ENCODE measurements at regions not wholly inside any gene's neighbourhood (a gene's known extent, or its start where the extent isn't known, plus 50 kb on each side); places are given as distances from the start of the nearest gene placed in this dataset.

DNA sequence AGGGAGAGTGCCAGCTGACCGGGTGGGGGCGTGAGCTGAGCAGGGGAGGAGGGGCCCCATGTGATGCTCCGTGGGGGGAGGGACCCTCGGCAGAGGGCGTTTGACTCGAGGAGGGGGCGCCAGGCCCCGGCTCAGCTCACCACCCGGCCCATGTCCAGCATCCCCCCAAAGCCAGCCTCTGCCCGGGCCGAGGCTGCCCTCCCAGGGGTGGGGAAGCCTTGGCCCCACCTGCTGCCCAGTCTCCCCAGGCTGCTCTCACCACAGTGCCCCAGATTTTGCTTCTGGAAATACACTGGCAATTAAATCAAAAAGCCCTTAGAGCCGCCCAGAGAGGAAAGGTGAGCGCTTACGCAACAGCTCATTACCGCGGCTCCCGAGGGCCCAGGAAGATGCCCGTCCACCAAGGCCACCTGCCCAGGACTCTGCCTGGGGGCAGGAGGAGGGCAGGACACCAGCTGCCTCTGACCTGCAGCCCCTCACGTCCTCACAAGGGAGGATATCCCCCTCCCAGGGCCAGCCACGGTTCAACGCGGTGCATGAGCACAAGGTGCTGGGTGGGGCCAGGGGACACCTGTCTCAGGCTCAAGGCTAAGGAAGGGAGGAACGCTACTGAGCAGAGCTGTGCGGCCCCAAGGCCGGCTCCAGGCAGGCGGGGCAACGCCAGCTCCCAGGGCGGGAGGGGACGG, 70.0 kb upstream of the INPP5A start:
- Mint-ChIP-seq H3K27ac (no peak overlapping the region), H3K4me1 (ENCODE audit: low read depth) (peaks cover 3% of the 10 kb centered on the region), H3K27me3 (peaks cover 1% of the 10 kb centered on the region), H3K36me3 (peaks cover 2% of the 10 kb centered on the region), H3K4me3 (no peak overlapping the region), H3K9me3 (ENCODE audit: low read depth) (no peaks in the 10 kb centered on the region)

DNA sequence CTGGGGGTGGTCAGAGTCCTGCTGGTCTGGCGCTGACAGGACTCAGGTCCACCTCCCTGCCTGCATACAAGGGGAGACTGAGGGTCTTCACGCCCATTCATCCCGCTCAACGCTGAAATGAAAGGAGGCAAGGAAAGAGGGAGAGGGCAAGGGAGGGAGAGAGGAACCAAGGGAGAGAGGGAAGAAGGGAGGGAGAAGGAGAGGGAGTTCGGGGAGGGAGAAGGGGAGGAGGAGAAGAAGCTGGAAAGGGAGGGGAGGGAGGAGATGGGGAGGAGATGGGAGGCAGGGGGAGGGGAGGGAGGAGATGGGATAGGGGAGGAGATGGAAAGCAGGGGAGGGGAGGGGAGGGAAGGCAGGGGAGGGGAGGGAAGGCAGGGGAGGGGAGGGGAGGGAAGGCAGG, 69.4 kb upstream of the INPP5A start:
- Mint-ChIP-seq H3K27me3 (peaks cover 1% of the 10 kb centered on the region), H3K27ac (no peak overlapping the region), H3K36me3 (peaks cover 2% of the 10 kb centered on the region), H3K9me3 (ENCODE audit: low read depth) (no peaks in the 10 kb centered on the region), H3K4me3 (no peak overlapping the region), H3K4me1 (ENCODE audit: low read depth) (peaks cover 3% of the 10 kb centered on the region)

- peaks cover 3% of the 10 kb centered on the region for H3K4me1 Mint-ChIP-seq (ENCODE audit: low read depth)
- peaks cover 2% of the 10 kb centered on the region for H3K36me3 Mint-ChIP-seq
- H3K27me3 Mint-ChIP-seq = peaks cover 1% of the 10 kb centered on the region
- H3K9me3 Mint-ChIP-seq (ENCODE audit: low read depth) = no peaks in the 10 kb centered on the region
- H3K27ac Mint-ChIP-seq = no peak overlapping the region
- H3K4me3 Mint-ChIP-seq = no peak overlapping the region
Observed at GRCh38 chr10:132468651-132469050, 68.9 kb upstream of the INPP5A start.

DNA sequence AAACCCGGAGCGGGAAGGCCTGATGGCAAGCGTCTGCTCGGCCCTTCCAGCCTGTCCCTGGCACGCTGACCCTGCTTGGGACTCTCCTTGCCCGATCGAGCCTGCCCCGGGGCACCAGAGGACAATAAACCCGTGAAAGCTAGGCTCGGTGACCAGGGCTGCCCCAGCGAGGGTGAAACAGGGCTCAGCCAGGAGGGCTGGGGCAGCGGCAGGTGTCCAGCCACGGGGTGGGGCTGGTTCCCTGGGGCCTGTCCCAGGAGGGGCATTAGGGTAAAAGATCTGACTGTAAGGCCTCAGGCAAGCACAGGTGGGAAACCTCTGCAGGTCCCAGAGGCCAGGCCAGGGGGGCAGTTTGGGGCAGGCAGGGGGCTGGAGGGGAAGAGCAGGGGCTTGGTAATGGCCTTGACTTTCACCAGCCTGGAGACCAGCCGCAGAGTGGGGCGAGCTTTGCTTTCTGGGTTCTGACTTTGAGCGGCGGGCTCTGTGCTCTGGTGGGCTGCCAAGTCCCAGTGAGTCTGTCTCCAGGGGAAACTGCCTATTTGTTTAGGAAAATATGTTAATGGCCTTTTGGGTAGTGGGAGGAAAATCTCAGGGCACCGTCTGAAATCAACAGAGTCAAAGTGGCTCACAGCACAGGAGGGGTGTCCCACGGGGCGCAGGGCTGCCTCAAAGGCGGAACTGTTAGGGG, 68.2 kb upstream of the INPP5A start:
- H3K27me3 Mint-ChIP-seq = peaks cover 1% of the 10 kb centered on the region
- H3K9me3 Mint-ChIP-seq (ENCODE audit: low read depth) = no peaks in the 10 kb centered on the region
- H3K4me3 Mint-ChIP-seq = no peak overlapping the region
- H3K36me3 Mint-ChIP-seq = peaks cover 2% of the 10 kb centered on the region
- H3K4me1 Mint-ChIP-seq (ENCODE audit: low read depth) = peaks cover 3% of the 10 kb centered on the region
- no peak overlapping the region for H3K27ac Mint-ChIP-seq

DNA sequence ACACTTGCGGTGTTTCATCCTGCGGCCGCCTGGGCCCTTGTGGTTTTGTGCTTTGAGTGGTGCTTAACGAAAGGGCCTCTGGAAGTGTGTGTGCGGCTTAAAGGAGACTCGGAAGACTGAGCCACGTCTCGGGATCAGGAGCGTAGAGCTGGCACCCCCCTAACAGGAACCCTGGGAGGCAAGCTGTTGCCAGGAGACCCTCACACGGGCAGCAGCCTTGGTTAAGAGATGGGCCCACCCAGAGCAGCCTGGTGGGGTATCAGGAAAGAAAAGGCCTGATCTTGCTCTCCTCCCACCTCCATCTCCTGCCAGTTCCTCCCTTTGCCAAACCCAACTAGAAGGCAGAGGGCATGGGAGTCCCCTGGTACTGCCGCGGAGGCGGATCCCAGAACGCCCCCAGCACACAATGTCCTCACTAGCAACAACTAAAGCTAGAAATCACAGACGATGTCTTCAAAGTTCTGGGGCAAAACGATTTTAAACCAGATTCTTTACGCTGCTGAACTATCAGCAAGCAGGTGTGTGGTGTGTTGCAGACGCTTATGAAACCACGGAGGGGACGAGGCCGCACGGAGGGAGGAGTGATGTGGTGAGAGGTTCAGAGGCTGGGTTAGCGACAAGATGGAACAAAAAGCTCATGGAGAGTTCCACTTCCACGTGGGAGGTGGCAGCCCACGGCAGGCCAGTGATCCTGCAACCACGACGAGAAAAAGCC, 67.0 kb upstream of the INPP5A start:
- Mint-ChIP-seq H3K27me3 (peaks cover 1% of the 10 kb centered on the region), H3K4me3 (peak overlapping the region; percentile 25), H3K27ac (no peak overlapping the region), H3K36me3 (peaks cover 2% of the 10 kb centered on the region), H3K9me3 (ENCODE audit: low read depth) (no peaks in the 10 kb centered on the region), H3K4me1 (ENCODE audit: low read depth) (peaks cover 3% of the 10 kb centered on the region)

DNA sequence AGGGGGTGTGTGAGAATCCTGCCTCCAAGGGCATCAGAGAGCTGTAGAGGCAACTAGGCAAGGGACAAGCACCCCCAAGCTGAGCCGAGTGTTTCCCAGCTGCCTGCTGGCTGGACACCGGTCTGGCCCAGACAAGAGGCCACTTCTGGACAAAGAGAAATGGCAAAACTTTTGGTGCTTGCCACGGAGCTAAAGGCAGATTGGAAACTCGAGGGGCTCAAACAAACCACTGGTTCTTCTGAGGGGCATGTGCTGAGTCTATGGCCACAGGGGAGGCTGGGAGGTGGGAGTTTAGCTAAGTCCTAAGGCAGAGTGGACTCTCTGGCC, 66.5 kb upstream of the INPP5A start:
- Mint-ChIP-seq H3K9me3 (ENCODE audit: low read depth) (no peaks in the 10 kb centered on the region), H3K36me3 (peaks cover 2% of the 10 kb centered on the region), H3K4me3 (no peak overlapping the region), H3K27ac (no peak overlapping the region), H3K27me3 (peaks cover 1% of the 10 kb centered on the region), H3K4me1 (ENCODE audit: low read depth) (peaks cover 3% of the 10 kb centered on the region)

DNA sequence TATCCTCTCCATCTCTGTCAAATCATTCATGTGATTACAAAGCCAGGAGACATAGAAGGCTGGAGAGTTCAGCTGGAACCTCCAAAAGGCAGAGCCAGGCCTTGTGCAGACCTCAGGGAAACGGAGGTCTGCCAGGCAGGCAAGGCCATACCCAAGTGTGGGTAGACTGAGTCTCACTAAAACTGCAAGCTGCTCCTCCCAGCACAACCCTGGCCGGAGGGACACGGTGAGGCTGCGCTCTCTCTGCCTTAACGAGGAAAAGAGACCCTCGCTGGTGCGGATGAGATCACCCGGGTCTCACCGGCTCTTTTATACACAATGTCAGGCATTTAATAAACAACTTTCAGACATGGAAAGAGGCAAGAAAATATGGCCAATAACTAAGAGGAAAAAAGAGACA, 66.1 kb upstream of the INPP5A start:
- Mint-ChIP-seq H3K27ac (no peak overlapping the region), H3K27me3 (peaks cover 1% of the 10 kb centered on the region), H3K4me1 (ENCODE audit: low read depth) (peaks cover 3% of the 10 kb centered on the region), H3K36me3 (peaks cover 2% of the 10 kb centered on the region), H3K4me3 (no peak overlapping the region), H3K9me3 (ENCODE audit: low read depth) (no peaks in the 10 kb centered on the region)

GRCh38 chr10:132475086-132475485, 62.5 kb upstream of the INPP5A start:
- Mint-ChIP-seq H3K27ac (no peak overlapping the region), H3K4me3 (no peak overlapping the region), H3K36me3 (peaks cover 2% of the 10 kb centered on the region), H3K27me3 (peaks cover 1% of the 10 kb centered on the region), H3K4me1 (ENCODE audit: low read depth) (peaks cover 3% of the 10 kb centered on the region), H3K9me3 (ENCODE audit: low read depth) (no peaks in the 10 kb centered on the region)

DNA sequence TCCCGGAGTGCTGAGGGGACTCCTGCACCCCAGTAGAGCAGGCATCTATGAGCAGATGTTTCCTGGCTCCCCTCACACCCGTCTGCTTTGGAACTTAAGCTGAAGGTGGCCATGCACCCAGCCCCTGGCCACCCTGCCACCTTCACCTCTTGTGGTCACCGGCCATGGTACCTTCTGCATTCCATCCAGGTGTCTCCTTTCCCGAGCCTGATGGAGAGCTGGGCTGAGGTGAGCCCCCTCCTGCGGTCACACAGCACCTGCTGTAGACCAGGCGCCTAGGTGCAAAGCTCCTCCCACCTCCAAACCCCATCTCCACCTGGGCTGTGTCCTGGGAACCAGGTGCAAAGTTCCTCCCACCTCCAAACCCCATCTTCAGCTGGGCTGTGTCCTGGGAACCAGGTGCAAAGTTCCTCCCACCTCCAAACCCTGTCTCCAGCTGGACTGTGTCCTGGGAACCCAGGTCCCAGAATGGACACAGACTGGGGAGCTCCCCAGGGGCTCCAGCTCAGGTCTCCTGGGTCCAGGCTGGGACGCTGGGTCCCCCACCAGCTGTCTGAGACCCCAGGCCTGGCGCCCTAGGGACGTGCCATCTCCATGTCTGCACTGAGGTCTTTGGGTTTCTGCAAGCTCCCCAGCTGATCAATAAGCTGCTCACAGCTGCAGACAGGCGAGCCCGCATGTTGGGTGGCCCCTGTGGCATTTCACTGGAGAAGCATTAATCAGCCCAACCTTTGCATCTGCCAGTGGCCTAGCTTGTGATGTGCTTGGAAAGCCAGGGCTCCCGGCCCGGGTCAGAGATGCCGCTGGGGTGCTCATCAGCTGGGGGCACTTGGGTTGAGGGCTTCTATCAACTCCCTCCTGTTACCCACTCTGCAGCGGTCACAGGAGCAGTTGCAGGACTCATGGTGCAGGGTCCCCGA, 61.2 kb upstream of the INPP5A start:
- Mint-ChIP-seq H3K4me1 (ENCODE audit: low read depth) (no peaks in the 10 kb centered on the region), H3K27ac (no peak overlapping the region), H3K9me3 (ENCODE audit: low read depth) (no peaks in the 10 kb centered on the region), H3K4me3 (no peak overlapping the region), H3K36me3 (peaks cover 2% of the 10 kb centered on the region), H3K27me3 (peaks cover 1% of the 10 kb centered on the region)

- H3K4me1 Mint-ChIP-seq (ENCODE audit: low read depth) = no peaks in the 10 kb centered on the region
- H3K9me3 Mint-ChIP-seq (ENCODE audit: low read depth) = no peaks in the 10 kb centered on the region
- peaks cover 1% of the 10 kb centered on the region for H3K27me3 Mint-ChIP-seq
- H3K4me3 Mint-ChIP-seq = no peak overlapping the region
- no peak overlapping the region for H3K27ac Mint-ChIP-seq
- H3K36me3 Mint-ChIP-seq = peaks cover 2% of the 10 kb centered on the region
Observed at GRCh38 chr10:132477066-132477397, 60.6 kb upstream of the INPP5A start.

DNA sequence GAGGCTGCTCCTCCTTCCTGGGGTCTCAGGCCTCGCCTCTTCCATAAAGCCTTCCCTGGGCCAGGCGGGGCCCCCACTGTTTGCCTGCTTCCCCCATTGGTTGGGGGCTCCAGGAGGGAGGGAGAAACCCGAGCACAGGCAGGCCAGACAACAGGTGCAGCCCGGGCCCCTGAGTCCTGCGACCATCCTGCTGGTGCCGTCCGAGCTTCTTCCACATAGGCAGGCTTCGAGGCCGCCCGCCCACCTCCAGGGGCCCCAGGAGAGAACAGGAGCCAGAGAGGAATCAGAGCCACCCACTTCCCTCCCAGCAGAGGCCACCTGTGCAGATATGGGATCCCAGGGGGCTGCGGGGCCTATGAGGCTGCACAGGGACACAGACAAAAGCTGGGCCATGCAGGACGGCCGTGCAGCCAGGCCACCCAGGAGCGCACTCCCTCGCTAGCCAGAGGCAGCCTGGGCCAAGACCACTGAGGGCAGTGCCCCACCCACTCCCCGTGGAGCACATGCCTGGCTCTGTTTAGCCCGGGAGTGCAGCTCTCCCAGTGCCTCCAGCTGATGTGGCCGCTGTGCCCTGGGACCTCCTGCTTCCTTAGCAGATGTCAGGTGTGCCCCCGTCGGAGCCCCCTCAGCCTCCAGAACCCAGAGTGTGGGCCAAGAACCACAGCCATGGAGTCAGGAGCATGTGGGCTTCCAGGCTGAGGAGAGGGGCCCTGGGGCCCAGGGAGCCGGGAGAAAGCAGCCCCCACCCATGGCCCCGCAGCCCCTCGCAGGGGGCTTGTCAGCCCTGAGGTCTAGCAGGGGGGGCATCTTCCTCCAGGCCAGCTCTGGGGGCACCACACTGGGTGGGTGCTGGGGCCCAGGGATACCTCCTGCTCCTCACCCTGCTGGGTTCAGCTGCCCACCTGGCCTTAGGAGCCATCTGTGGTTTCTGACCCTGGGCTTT, 59.9 kb upstream of the INPP5A start:
- no peak overlapping the region for H3K4me3 Mint-ChIP-seq
- H3K4me1 Mint-ChIP-seq (ENCODE audit: low read depth) = no peaks in the 10 kb centered on the region
- no peaks in the 10 kb centered on the region for H3K9me3 Mint-ChIP-seq (ENCODE audit: low read depth)
- H3K27ac Mint-ChIP-seq = no peak overlapping the region
- H3K27me3 Mint-ChIP-seq = peaks cover 5% of the 10 kb centered on the region
- H3K36me3 Mint-ChIP-seq = no peaks in the 10 kb centered on the region

DNA sequence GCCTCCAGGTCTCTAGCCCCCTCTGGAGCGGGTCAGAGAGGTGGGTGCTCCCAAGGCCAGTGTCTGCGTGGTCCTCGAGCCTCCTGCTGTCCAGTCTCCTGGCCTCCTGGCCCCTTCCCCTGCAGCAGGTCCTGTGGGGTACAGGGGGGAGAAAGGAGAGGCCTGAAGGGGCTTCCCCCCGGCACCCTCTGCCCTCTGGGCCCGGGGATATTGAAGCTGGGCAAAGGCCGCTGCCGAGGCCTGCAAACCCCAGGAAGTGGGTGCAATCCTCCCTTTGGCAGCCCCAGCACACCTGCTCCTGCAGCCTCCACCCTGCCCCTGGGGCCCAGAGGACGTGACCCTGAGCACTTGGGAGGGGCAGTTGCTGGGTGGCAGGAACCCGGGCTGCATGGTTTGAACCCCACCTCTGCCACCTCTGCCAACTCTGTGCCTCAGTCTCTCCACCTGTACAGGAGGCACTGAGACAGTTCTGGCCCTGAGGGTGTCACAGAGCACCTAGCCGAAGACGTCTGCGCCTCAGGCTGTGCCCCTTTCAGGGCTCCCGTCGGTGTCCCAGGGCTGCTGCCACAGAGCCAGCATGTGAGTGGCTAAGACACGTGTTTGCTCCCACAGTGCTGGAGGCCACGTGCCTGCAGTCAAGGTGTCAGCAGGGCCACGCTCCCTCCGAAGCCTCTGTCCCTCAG, 59.1 kb upstream of the INPP5A start:
- Mint-ChIP-seq H3K27ac (no peak overlapping the region), H3K4me3 (no peak overlapping the region), H3K9me3 (ENCODE audit: low read depth) (no peaks in the 10 kb centered on the region), H3K27me3 (peaks cover 5% of the 10 kb centered on the region), H3K4me1 (ENCODE audit: low read depth) (no peaks in the 10 kb centered on the region), H3K36me3 (no peaks in the 10 kb centered on the region)

DNA sequence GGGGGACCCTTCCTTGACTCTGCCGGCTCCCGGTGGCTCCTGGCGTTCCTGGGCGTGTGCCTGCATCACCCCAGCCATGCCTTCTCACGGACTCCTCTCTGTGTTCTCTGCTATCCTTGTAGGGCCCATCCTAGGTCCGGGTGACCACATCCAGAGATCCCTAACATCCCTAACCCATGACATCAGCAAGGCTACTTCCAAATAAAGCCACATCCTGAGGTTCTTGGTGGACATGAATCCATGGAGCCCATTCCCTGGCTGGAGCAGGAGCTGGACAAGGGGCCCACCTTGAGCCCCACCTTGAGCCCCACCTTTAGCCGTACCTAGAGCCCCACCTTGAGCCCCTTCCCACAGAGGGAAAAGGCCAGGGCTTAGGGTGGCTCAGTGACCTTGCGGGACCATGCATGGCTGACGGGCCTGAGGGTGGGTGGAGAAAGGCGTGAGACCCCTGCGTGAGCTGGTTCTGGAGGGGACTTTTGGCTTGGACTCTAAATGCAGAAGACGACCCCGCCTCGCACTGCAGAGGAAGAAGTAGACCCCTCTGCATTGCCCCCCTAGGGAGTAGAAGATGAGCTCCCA, 58.5 kb upstream of the INPP5A start:
- Mint-ChIP-seq H3K36me3 (no peaks in the 10 kb centered on the region), H3K27ac (no peak overlapping the region), H3K4me1 (ENCODE audit: low read depth) (no peaks in the 10 kb centered on the region), H3K27me3 (peaks cover 5% of the 10 kb centered on the region), H3K4me3 (no peak overlapping the region), H3K9me3 (ENCODE audit: low read depth) (no peaks in the 10 kb centered on the region)
